ENCODE measurements at regions not wholly inside any gene's neighbourhood (a gene's known extent, or its start where the extent isn't known, plus 50 kb on each side); places are given as distances from the start of the nearest gene placed in this dataset.
"Not testable (repeated sequence)": the region's sequence is repeated elsewhere in the genome, so short reads cannot be mapped to it uniquely, and the experiment has no call there.

DNA sequence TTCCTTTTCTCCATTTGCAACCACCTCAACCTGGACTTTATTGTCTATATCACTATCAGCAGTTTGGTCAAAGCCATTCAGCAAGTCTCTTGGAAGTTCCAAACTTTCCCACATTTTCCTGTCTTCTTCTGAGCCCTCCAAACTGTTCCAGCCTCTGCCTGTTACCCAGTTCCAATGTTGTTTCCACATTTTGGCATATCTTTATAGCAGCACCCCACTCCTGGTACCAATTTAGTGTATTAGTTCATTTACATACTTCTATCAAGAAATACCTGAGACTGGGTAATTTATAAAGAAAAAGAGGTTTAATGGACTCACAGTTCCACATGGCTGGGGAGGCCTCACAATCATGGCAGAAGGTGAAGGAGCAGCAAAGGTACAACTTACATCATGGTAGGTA, 90.4 kb upstream of the NETO1 start:
- TF ChIP-seq, protein P1, sequence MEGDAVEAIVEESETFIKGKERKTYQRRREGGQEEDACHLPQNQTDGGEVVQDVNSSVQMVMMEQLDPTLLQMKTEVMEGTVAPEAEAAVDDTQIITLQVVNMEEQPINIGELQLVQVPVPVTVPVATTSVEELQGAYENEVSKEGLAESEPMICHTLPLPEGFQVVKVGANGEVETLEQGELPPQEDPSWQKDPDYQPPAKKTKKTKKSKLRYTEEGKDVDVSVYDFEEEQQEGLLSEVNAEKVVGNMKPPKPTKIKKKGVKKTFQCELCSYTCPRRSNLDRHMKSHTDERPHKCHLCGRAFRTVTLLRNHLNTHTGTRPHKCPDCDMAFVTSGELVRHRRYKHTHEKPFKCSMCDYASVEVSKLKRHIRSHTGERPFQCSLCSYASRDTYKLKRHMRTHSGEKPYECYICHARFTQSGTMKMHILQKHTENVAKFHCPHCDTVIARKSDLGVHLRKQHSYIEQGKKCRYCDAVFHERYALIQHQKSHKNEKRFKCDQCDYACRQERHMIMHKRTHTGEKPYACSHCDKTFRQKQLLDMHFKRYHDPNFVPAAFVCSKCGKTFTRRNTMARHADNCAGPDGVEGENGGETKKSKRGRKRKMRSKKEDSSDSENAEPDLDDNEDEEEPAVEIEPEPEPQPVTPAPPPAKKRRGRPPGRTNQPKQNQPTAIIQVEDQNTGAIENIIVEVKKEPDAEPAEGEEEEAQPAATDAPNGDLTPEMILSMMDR (IDR thresholded peaks at IDR 0.05) = not testable (repeated sequence)
- TF ChIP-seq POLR2A (IDR thresholded peaks at IDR 0.05; ENCODE audit: low read depth); POLR2AphosphoS5 (IDR thresholded peaks at IDR 0.05): not testable (repeated sequence)
